ENCODE measurements at regions not wholly inside any gene's neighbourhood (a gene's known extent, or its start where the extent isn't known, plus 50 kb on each side); places are given as distances from the start of the nearest gene placed in this dataset.

DNA sequence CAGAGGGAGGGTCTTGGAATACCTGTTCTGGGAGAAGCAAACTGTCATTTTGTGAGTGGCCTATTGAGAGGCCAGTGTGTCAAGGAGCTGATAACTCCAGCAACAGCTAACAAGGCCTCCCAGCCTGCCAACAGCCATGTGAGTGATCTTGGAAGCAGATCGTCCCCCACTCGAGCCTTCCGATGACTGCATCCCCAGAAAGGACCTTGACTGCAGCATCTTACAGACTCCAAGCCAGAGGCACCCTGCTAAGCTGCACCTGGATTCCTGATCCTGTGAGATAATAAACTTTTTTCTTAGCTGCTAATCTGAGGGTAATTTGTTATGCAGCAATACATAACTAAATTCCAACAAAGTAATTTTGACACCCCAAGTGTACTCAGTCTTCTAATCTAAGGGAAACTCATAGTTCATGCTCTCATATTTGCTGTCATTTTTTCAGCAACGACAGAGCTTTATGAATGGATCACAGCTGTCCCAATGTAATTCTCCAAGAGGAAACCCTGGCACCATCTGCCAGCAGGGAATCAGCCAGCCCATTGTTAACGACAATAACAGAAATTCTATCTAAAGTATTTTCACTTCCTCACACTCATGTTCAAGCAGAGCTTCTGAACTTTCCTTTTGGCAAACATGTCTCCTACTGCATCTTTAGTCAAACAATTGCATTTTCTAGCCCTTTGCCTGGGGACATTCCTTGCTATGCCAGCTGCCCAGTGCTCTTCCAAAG, 470.2 kb upstream of the BTBD3 start:
- BruUV-seq (replicated peaks), result no TSS peak
- no peak overlapping the region for H2BK15ac ChIP-seq (ENCODE audit: low read depth, low read length)
- no peak overlapping the region for H2AK5ac ChIP-seq (ENCODE audit: low read depth, low read length)
- no peaks in the 10 kb centered on the region for H3K27me3 ChIP-seq (ENCODE audit: control insufficient read depth, insufficient read depth, low read length)
- H4K8ac ChIP-seq (ENCODE audit: low read depth in 2 of 2, low read length in 2 of 2), result no peak overlapping the region
- no peak overlapping the region for H2BK5ac ChIP-seq (ENCODE audit: low read depth, low read length, poor library complexity, severe bottlenecking)
- DNase-seq, result no peak
- CTCF ChIA-PET, result no interaction called here
- no peak overlapping the region for H3K27ac ChIP-seq (ENCODE audit: insufficient read depth, low read length)
- 17% methylated on average over 1 of the region's 5 CpGs; no CpG with 5 or more reads in 1 of the 2 experiments for WGBS, 2 experiments (ENCODE audit: extremely low coverage in 2 of 2, insufficient read length in 1 of 2)
- no peaks in the 10 kb centered on the region for H3K79me1 ChIP-seq (ENCODE audit: low read depth in 1 of 2, low read length in 2 of 2)
- no peak for ATAC-seq (ENCODE audit: low read depth)
- no peak overlapping the region for H4K91ac ChIP-seq (ENCODE audit: insufficient read depth, low read depth, low read length)
- H3K14ac ChIP-seq (replicated peaks; ENCODE audit: low read depth, low read length), result no peak overlapping the region
- POLR2A ChIA-PET (ENCODE audit: unreplicated experiment), result no interaction called here
- H3K4ac ChIP-seq (ENCODE audit: low read depth, low read length), result no peak overlapping the region
- H3K4me1 ChIP-seq (ENCODE audit: control insufficient read depth, insufficient read depth, low read length), result peaks cover 7% of the 10 kb centered on the region
- in situ Hi-C loops (cut with MboI; ENCODE audit: low sequenced_read_pairs), result no loop called here
- H3K4me3 ChIP-seq (ENCODE audit: insufficient read depth, low read depth, low read length), result no peak overlapping the region
- H3K4me2 ChIP-seq (ENCODE audit: low read depth, low read length), result no peak overlapping the region
- H3K18ac ChIP-seq (ENCODE audit: low read depth, low read length), result no peak overlapping the region
- H2AFZ ChIP-seq (replicated peaks; ENCODE audit: low read length, poor library complexity), result no peak overlapping the region
- no peaks in the 10 kb centered on the region for H3K36me3 ChIP-seq (ENCODE audit: control insufficient read depth, insufficient read depth, low read length)
- H2AK9ac ChIP-seq (replicated peaks; ENCODE audit: low read depth, low read length, poor library complexity), result no peak overlapping the region
- H3K23ac ChIP-seq (ENCODE audit: low read depth, low read length), result no peak overlapping the region
- no peak overlapping the region for H3K9ac ChIP-seq (ENCODE audit: low read depth, low read length)
- H2BK120ac ChIP-seq (ENCODE audit: low read depth, low read length), result no peak overlapping the region
- H3K9me3 ChIP-seq (ENCODE audit: control insufficient read depth, insufficient read depth, low read length), result no peaks in the 10 kb centered on the region
- H4K5ac ChIP-seq (ENCODE audit: low read depth, low read length), result no peak overlapping the region
- H2BK20ac ChIP-seq (ENCODE audit: low read depth, low read length), result no peak overlapping the region
- dilution Hi-C loops (cut with HindIII; ENCODE audit: low sequenced_read_pairs, unreplicated experiment), result no loop called here
- no peak for TF ChIP-seq RAD21 (IDR thresholded peaks at IDR 0.05; ENCODE audit: low read length)
- TF ChIP-seq FOS (IDR thresholded peaks at IDR 0.05; ENCODE audit: low read depth, low read length), result no peak
- TF ChIP-seq CTCF (conservative IDR thresholded peaks at IDR 0.05; ENCODE audit: low read depth, low read length), result no peak
- no peak for TF ChIP-seq RCOR1 (IDR thresholded peaks at IDR 0.05; ENCODE audit: insufficient replicate concordance, low read length)
- TF ChIP-seq SMC3 (IDR thresholded peaks at IDR 0.05; ENCODE audit: low read depth, low read length), result no peak
- TF ChIP-seq MXI1 (IDR thresholded peaks at IDR 0.05; ENCODE audit: borderline replicate concordance, low read depth, low read length), result no peak
- no peak for TF ChIP-seq CEBPB (IDR thresholded peaks at IDR 0.05; ENCODE audit: low read depth, low read length)
- TF ChIP-seq ELK1 (IDR thresholded peaks at IDR 0.05; ENCODE audit: borderline replicate concordance, low read depth, low read length), result no peak
- TF ChIP-seq RFX5 (IDR thresholded peaks at IDR 0.05; ENCODE audit: low read depth, low read length), result no peak
- TF ChIP-seq CHD1 (IDR thresholded peaks at IDR 0.05; ENCODE audit: low read depth, low read length), result no peak
- TF ChIP-seq MAFK (IDR thresholded peaks at IDR 0.05; ENCODE audit: low read depth, low read length), result no peak
- TF ChIP-seq, protein P1, sequence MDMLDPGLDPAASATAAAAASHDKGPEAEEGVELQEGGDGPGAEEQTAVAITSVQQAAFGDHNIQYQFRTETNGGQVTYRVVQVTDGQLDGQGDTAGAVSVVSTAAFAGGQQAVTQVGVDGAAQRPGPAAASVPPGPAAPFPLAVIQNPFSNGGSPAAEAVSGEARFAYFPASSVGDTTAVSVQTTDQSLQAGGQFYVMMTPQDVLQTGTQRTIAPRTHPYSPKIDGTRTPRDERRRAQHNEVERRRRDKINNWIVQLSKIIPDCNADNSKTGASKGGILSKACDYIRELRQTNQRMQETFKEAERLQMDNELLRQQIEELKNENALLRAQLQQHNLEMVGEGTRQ (IDR thresholded peaks at IDR 0.05; ENCODE audit: low read depth, low read length), result no peak
- no peaks in the 10 kb centered on the region for H4K20me1 ChIP-seq (ENCODE audit: insufficient read depth, low read length)
- peaks cover 8% of the 10 kb centered on the region for H3K9me1 ChIP-seq (ENCODE audit: insufficient read depth, low read length)
- H3K56ac ChIP-seq (ENCODE audit: extremely low read depth, insufficient read depth, low read length), result no peak overlapping the region
- intact Hi-C loops (cut with micrococcal nuclease), result no loop called here
